T-helper 1 cell treated with Interleukin-12 subunit alpha and Interleukin-12 subunit beta and Interleukin-4 antibody, amounts not matched to agents 30 μg/mL and 1 μg/mL, for 36 hours (primary cell): ENCODE measurements at regions not wholly inside any gene's neighbourhood (a gene's known extent, or its start where the extent isn't known, plus 50 kb on each side); places are given as distances from the start of the nearest gene placed in this dataset.
"Not testable (repeated sequence)": the region's sequence is repeated elsewhere in the genome, so short reads cannot be mapped to it uniquely, and the experiment has no call there.

Experiments used
- H3K27ac Mint-ChIP-seq: one replicate; pipeline ENCODE4 v1.8.0; 2021; ENCODE audit warnings: mild to moderate bottlenecking, mixed read lengths
- H3K27me3 Mint-ChIP-seq: one replicate; pipeline ENCODE4 v1.8.0; 2021; ENCODE audit warnings: low read depth, mixed read lengths
- H3K36me3 Mint-ChIP-seq: one replicate; pipeline ENCODE4 v1.8.0; 2021; ENCODE audit warnings: low read depth, mixed read lengths
- H3K4me1 Mint-ChIP-seq: one replicate; pipeline ENCODE4 v1.8.0; 2021; ENCODE audit warnings: low read depth, mixed read lengths
- H3K4me3 Mint-ChIP-seq: one replicate; pipeline ENCODE4 v1.8.0; 2021; ENCODE audit warnings: mild to moderate bottlenecking, moderate library complexity, mixed read lengths
- H3K9me3 Mint-ChIP-seq: one replicate; pipeline ENCODE4 v1.8.0; 2021; ENCODE audit warnings: mixed read lengths

- Mint-ChIP-seq H3K27me3 (peaks cover 3% of the 10 kb centered on the region), H3K4me3 (no peak overlapping the region), H3K4me1 (peaks cover 4% of the 10 kb centered on the region), H3K9me3 (no peaks in the 10 kb centered on the region), H3K36me3 (no peaks in the 10 kb centered on the region), H3K27ac (no peak overlapping the region)
Observed at GRCh38 chr12:59517522-59517921, 78.3 kb upstream of the SLC16A7 start.

GRCh38 chr12:59500915-59501314 lies 94.9 kb upstream of the SLC16A7 start:
- no peaks in the 10 kb centered on the region for H3K36me3 Mint-ChIP-seq
- H3K27ac Mint-ChIP-seq, result no peak overlapping the region
- no peaks in the 10 kb centered on the region for H3K4me1 Mint-ChIP-seq
- H3K27me3 Mint-ChIP-seq, result no peaks in the 10 kb centered on the region
- no peak overlapping the region for H3K4me3 Mint-ChIP-seq
- no peaks in the 10 kb centered on the region for H3K9me3 Mint-ChIP-seq

GRCh38 chr12:59500335-59500734 lies 95.5 kb upstream of the SLC16A7 start:
- Mint-ChIP-seq H3K27ac (no peak overlapping the region), H3K4me3 (no peak overlapping the region), H3K4me1 (no peaks in the 10 kb centered on the region), H3K27me3 (no peaks in the 10 kb centered on the region), H3K36me3 (no peaks in the 10 kb centered on the region), H3K9me3 (no peaks in the 10 kb centered on the region)

GRCh38 chr12:59499774-59500173 lies 96.1 kb upstream of the SLC16A7 start:
- no peaks in the 10 kb centered on the region for H3K27me3 Mint-ChIP-seq
- no peaks in the 10 kb centered on the region for H3K36me3 Mint-ChIP-seq
- no peaks in the 10 kb centered on the region for H3K9me3 Mint-ChIP-seq
- H3K4me3 Mint-ChIP-seq, result no peak overlapping the region
- no peak overlapping the region for H3K27ac Mint-ChIP-seq
- no peaks in the 10 kb centered on the region for H3K4me1 Mint-ChIP-seq

GRCh38 chr12:59494617-59495016 lies 101.2 kb upstream of the SLC16A7 start:
- Mint-ChIP-seq H3K9me3 (no peaks in the 10 kb centered on the region), H3K4me1 (no peaks in the 10 kb centered on the region), H3K36me3 (no peaks in the 10 kb centered on the region), H3K27ac (no peak overlapping the region), H3K27me3 (no peaks in the 10 kb centered on the region), H3K4me3 (no peak overlapping the region)

GRCh38 chr12:59491877-59492276 lies 104.0 kb upstream of the SLC16A7 start:
- H3K4me1 Mint-ChIP-seq, result no peaks in the 10 kb centered on the region
- no peaks in the 10 kb centered on the region for H3K9me3 Mint-ChIP-seq
- H3K4me3 Mint-ChIP-seq, result no peak overlapping the region

GRCh38 chr12:59486827-59487226 lies 109.0 kb upstream of the SLC16A7 start:
- H3K36me3 Mint-ChIP-seq, result no peaks in the 10 kb centered on the region
- no peaks in the 10 kb centered on the region for H3K27me3 Mint-ChIP-seq
- no peak overlapping the region for H3K27ac Mint-ChIP-seq
- no peaks in the 10 kb centered on the region for H3K4me1 Mint-ChIP-seq
- peaks cover 3% of the 10 kb centered on the region for H3K9me3 Mint-ChIP-seq
- no peak overlapping the region for H3K4me3 Mint-ChIP-seq

More at GRCh38 chr12:59491877-59492276, 104.0 kb upstream of the SLC16A7 start:
- Mint-ChIP-seq H3K27me3 (no peaks in the 10 kb centered on the region), H3K27ac (no peak overlapping the region), H3K36me3 (no peaks in the 10 kb centered on the region)

- Mint-ChIP-seq H3K4me3 (no peak overlapping the region), H3K27ac (no peak overlapping the region)
Observed at GRCh38 chr12:59484575-59484974, 111.3 kb upstream of the SLC16A7 start.

GRCh38 chr12:59474236-59474635 lies 121.6 kb upstream of the SLC16A7 start:
- not testable (repeated sequence) for H3K27ac Mint-ChIP-seq, H3K4me3 Mint-ChIP-seq, H3K36me3 Mint-ChIP-seq, H3K9me3 Mint-ChIP-seq, H3K27me3 Mint-ChIP-seq, H3K4me1 Mint-ChIP-seq

More at GRCh38 chr12:59484575-59484974, 111.3 kb upstream of the SLC16A7 start:
- peaks cover 9% of the 10 kb centered on the region for H3K9me3 Mint-ChIP-seq
- no peaks in the 10 kb centered on the region for H3K4me1 Mint-ChIP-seq
- H3K27me3 Mint-ChIP-seq, result no peaks in the 10 kb centered on the region
- H3K36me3 Mint-ChIP-seq, result no peaks in the 10 kb centered on the region

GRCh38 chr12:59472273-59472672 lies 123.6 kb upstream of the SLC16A7 start:
- peaks cover 8% of the 10 kb centered on the region for H3K9me3 Mint-ChIP-seq
- H3K36me3 Mint-ChIP-seq, result no peaks in the 10 kb centered on the region
- no peak overlapping the region for H3K27ac Mint-ChIP-seq
- H3K27me3 Mint-ChIP-seq, result no peaks in the 10 kb centered on the region
- H3K4me1 Mint-ChIP-seq, result no peaks in the 10 kb centered on the region
- H3K4me3 Mint-ChIP-seq, result no peak overlapping the region

- Mint-ChIP-seq H3K4me1 (no peaks in the 10 kb centered on the region), H3K27me3 (no peaks in the 10 kb centered on the region), H3K9me3 (no peaks in the 10 kb centered on the region), H3K36me3 (no peaks in the 10 kb centered on the region), H3K27ac (no peak overlapping the region), H3K4me3 (no peak overlapping the region)
Observed at GRCh38 chr12:59459966-59460660, 135.7 kb upstream of the SLC16A7 start.

GRCh38 chr12:59453475-59453874 lies 142.4 kb upstream of the SLC16A7 start:
- Mint-ChIP-seq H3K27ac (no peak overlapping the region), H3K36me3 (no peaks in the 10 kb centered on the region), H3K4me3 (no peak overlapping the region), H3K4me1 (no peaks in the 10 kb centered on the region), H3K9me3 (no peaks in the 10 kb centered on the region), H3K27me3 (no peaks in the 10 kb centered on the region)

- no peaks in the 10 kb centered on the region for H3K27me3 Mint-ChIP-seq
- H3K36me3 Mint-ChIP-seq, result no peaks in the 10 kb centered on the region
- H3K27ac Mint-ChIP-seq, result no peak overlapping the region
- no peaks in the 10 kb centered on the region for H3K9me3 Mint-ChIP-seq
- no peaks in the 10 kb centered on the region for H3K4me1 Mint-ChIP-seq
- H3K4me3 Mint-ChIP-seq, result no peak overlapping the region
Observed at GRCh38 chr12:59452746-59453145, 143.1 kb upstream of the SLC16A7 start.

- Mint-ChIP-seq H3K36me3 (no peaks in the 10 kb centered on the region), H3K27ac (no peak overlapping the region), H3K9me3 (no peaks in the 10 kb centered on the region), H3K4me1 (no peaks in the 10 kb centered on the region), H3K27me3 (no peaks in the 10 kb centered on the region), H3K4me3 (no peak overlapping the region)
Observed at GRCh38 chr12:59452259-59452658, 143.6 kb upstream of the SLC16A7 start.

GRCh38 chr12:59446116-59446515 lies 149.7 kb upstream of the SLC16A7 start:
- Mint-ChIP-seq H3K4me1 (no peaks in the 10 kb centered on the region), H3K27me3 (no peaks in the 10 kb centered on the region), H3K4me3 (no peak overlapping the region), H3K9me3 (no peaks in the 10 kb centered on the region), H3K27ac (no peak overlapping the region), H3K36me3 (no peaks in the 10 kb centered on the region)

GRCh38 chr12:59444932-59445331 lies 150.9 kb upstream of the SLC16A7 start:
- H3K4me3 Mint-ChIP-seq, result no peak overlapping the region
- H3K36me3 Mint-ChIP-seq, result no peaks in the 10 kb centered on the region
- H3K27me3 Mint-ChIP-seq, result no peaks in the 10 kb centered on the region
- H3K27ac Mint-ChIP-seq, result no peak overlapping the region
- no peaks in the 10 kb centered on the region for H3K9me3 Mint-ChIP-seq
- no peaks in the 10 kb centered on the region for H3K4me1 Mint-ChIP-seq
